A549 (cell line): ENCODE measurements at regions not wholly inside any gene's neighbourhood (a gene's known extent, or its start where the extent isn't known, plus 50 kb on each side); places are given as distances from the start of the nearest gene placed in this dataset.

Source experiments
- ATAC-seq, 2 experiments: fragments of 200-7000 bp in 1 of 2; fragments of >200 bp in 1 of 2; cut with Nextera tagmentation in 1 of 2; cut with Tn5 transposase in 1 of 2; 3 replicates each; pipeline versions ENCODE4 v1.8.0 to v1.9.1; 2018 to 2020; ENCODE audit warnings: mild to moderate bottlenecking in 1 of 2, moderate library complexity in 1 of 2
- CTCF ChIA-PET: fragments of 300-600 bp; sonication (Branson Sonifier 250); formaldehyde crosslinking; extraction: SDS; loops from one replicate; lab custom pipeline; 2021; ENCODE audit warnings: antibody characterized with exemption, inconsistent platforms; lab: Yijun Ruan, JAX
- POLR2A ChIA-PET: fragments of 350-600 bp; formaldehyde crosslinking; extraction: SDS; loops from one replicate; lab custom pipeline; 2021; ENCODE audit warnings: antibody characterized with exemption, inconsistent platforms; lab: Yijun Ruan, JAX
- DNase-seq, 2 experiments: peaks; one replicate each; pipeline versions ENCODE4 v3.0.0 to v3.0.0-alpha.2; 2011 to 2016; ENCODE audit warnings: low read depth in 1 of 2, low spot score in 1 of 2
- FAIRE-seq: peaks from 2 replicates; lab custom pipeline; 2011; peaks lifted over from hg19 to GRCh38; lab: Jason Lieb, UNC
- H3K27ac ChIP-seq, 2 experiments: fragments of >200 bp; sonication (Bioruptor Twin); formaldehyde crosslinking; 3 replicates each; pipeline ENCODE4 v1.5.1; 2016 to 2017
- H3K4me1 ChIP-seq: fragments of >200 bp; sonication (Bioruptor Twin); formaldehyde crosslinking; 3 replicates; pipeline ENCODE4 v1.6.1; 2016
- H3K4me2 ChIP-seq: fragments of >200 bp; sonication (Bioruptor Twin); formaldehyde crosslinking; 3 replicates; pipeline ENCODE4 v1.6.1; 2016
- H3K4me3 ChIP-seq: fragments of >200 bp; sonication (Bioruptor Twin); formaldehyde crosslinking; 3 replicates; pipeline ENCODE4 v1.5.1; 2016
- H3K9me3 ChIP-seq: fragments of >200 bp; sonication (Bioruptor Twin); formaldehyde crosslinking; 3 replicates; pipeline ENCODE4 v1.6.1; 2016
- CBX8 ChIP-seq: fragments of 200-600 bp; sonication (generic); IDR thresholded peaks from 2 replicates; pipeline ENCODE4 v1.6.1; 2016
- CHD2 ChIP-seq: fragments of 150-350 bp; IDR thresholded peaks from 2 replicates; pipeline ENCODE4 v1.6.1; 2014; ENCODE audit warnings: low read length; ENCODE audit not compliant: partially characterized antibody
- FOXS1 ChIP-seq: fragments of 250-450 bp; sonication (Bioruptor Pico); IDR thresholded peaks from 2 replicates; pipeline ENCODE4 v1.5.0; 2020; ENCODE audit warnings: mild to moderate bottlenecking, moderate library complexity
- HEYL ChIP-seq: fragments of 250-450 bp; sonication (Bioruptor Pico); IDR thresholded peaks from 2 replicates; pipeline ENCODE4 v1.8.0; 2021; ENCODE audit warnings: mild to moderate bottlenecking, moderate library complexity
- HOXB13 ChIP-seq: fragments of 250-450 bp; sonication (Bioruptor Pico); IDR thresholded peaks from 2 replicates; pipeline ENCODE4 v1.5.0; 2020; ENCODE audit warnings: low read depth, mild to moderate bottlenecking, moderate library complexity
- HOXB5 ChIP-seq: fragments of 250-450 bp; sonication (Bioruptor Pico); IDR thresholded peaks from 2 replicates; pipeline ENCODE4 v1.5.0; 2020; ENCODE audit warnings: mild to moderate bottlenecking, moderate library complexity
- JUN ChIP-seq, 2 experiments: fragments of >200 bp; sonication (Bioruptor Twin); formaldehyde crosslinking; IDR thresholded peaks; 2 replicates in 1 of 2; 3 replicates in 1 of 2; pipeline ENCODE4 v1.6.1; 2016 to 2017
- KDM1A ChIP-seq: fragments of 200-600 bp; sonication (generic); IDR thresholded peaks from 2 replicates; pipeline ENCODE4 v1.6.1; 2016; ENCODE audit warnings: low read depth, mild to moderate bottlenecking
- NFE2L2 ChIP-seq: fragments of 150-350 bp; conservative IDR thresholded peaks from 2 replicates; pipeline ENCODE4 v1.6.1; 2014; ENCODE audit warnings: low read length
- PBX3 ChIP-seq: IDR thresholded peaks from 2 replicates; pipeline ENCODE4 v1.6.1; 2012
- POLR2A ChIP-seq: IDR thresholded peaks from 2 replicates; pipeline ENCODE4 v1.6.1; 2012; ENCODE audit warnings: mild to moderate bottlenecking, low read length
- RNF2 ChIP-seq: fragments of 200-600 bp; sonication (generic); IDR thresholded peaks from 2 replicates; pipeline ENCODE4 v1.6.1; 2016; ENCODE audit warnings: low read depth, mild to moderate bottlenecking, antibody characterized with exemption, moderate library complexity, borderline replicate concordance
- TFCP2L1 ChIP-seq: fragments of 250-450 bp; sonication (Bioruptor Pico); IDR thresholded peaks from 2 replicates; pipeline ENCODE4 v1.5.0; 2021; ENCODE audit warnings: mild to moderate bottlenecking
- USF2 ChIP-seq: fragments of 450-650 bp; IDR thresholded peaks from 2 replicates; pipeline ENCODE4 v1.6.1; 2014; ENCODE audit warnings: antibody characterized with exemption
- ZFP36 ChIP-seq: fragments of 450-650 bp; IDR thresholded peaks from 2 replicates; pipeline ENCODE4 v1.6.1; 2014; ENCODE audit warnings: borderline replicate concordance; ENCODE audit not compliant: partially characterized antibody
- WGBS: methylation state at CpG from one replicate; pipeline ENCODE4 v1.1.6; 2017; ENCODE audit errors: missing lambda C conversion rate; 5-methylcytosine and 5-hydroxymethylcytosine counted together
- TF ChIP-seq, protein P1 (sequence below): fragments of 250-450 bp; sonication (Bioruptor Pico); IDR thresholded peaks from 2 replicates; pipeline ENCODE4 v1.5.0; 2020; ENCODE audit warnings: low read depth, mild to moderate bottlenecking, moderate library complexity
- TF ChIP-seq, protein P2 (sequence below): fragments of 200-600 bp; sonication (generic); IDR thresholded peaks from 2 replicates; pipeline ENCODE4 v1.6.1; 2016; ENCODE audit warnings: antibody characterized with exemption, mild to moderate bottlenecking, moderate library complexity
- TF ChIP-seq, protein P3 (sequence below): fragments of >200 bp; sonication (Bioruptor Twin); formaldehyde crosslinking; IDR thresholded peaks from 2 replicates; pipeline ENCODE4 v1.6.1; 2016
- TF ChIP-seq, protein P4 (sequence below): IDR thresholded peaks from 2 replicates; pipeline ENCODE4 v1.6.1; 2012
- TF ChIP-seq, protein P5 (sequence below): IDR thresholded peaks from 2 replicates; pipeline ENCODE4 v1.6.1; 2012; ENCODE audit warnings: low read depth, borderline replicate concordance

DNA sequence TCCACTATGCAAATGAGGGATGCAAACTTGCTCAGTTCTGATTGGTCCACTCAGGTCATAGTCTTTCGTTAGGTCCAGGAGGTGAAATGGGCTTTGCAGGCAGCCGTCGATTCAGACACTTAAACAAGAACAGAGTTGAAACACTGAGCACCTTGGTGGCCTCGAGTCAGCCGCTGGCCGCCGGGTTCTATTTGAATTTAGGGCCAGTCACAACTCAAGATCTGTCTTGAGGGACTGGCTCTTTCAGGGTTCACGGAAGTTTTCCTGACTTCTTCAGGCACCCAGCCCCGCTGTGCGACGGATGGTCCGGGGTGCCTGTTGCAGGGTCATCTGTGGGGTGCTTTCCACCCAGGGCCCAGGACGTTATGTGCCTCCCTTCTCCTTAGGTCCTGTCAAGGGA, 412.8 kb upstream of the IRX4 start (continued):
- no peak for TF ChIP-seq USF2
- TF ChIP-seq RNF2 = no peak
- no peak for TF ChIP-seq HOXB13 (CRISPR knock-in tag)
- TF ChIP-seq NFE2L2 = no peak

- ChIA-PET CTCF (no interaction called here), POLR2A (no interaction called here)
- 6% methylated on average over 9 of the region's 9 CpGs for WGBS
- FAIRE-seq (no peak), ATAC-seq (no peak), DNase-seq (no peak)
- TF ChIP-seq RNF2 (no peak), CHD2 (no peak), KDM1A (no peak), JUN (IDR thresholded peaks at IDR 0.05) (no peak), TFCP2L1 (CRISPR knock-in tag) (no peak), CBX8 (no peak), POLR2A (no peak), ZFP36 (no peak), USF2 (no peak)
- TF ChIP-seq, protein P1, sequence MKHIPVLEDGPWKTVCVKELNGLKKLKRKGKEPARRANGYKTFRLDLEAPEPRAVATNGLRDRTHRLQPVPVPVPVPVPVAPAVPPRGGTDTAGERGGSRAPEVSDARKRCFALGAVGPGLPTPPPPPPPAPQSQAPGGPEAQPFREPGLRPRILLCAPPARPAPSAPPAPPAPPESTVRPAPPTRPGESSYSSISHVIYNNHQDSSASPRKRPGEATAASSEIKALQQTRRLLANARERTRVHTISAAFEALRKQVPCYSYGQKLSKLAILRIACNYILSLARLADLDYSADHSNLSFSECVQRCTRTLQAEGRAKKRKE (CRISPR knock-in tag) = no peak
- Histone ChIP-seq H3K4me3 (no peak overlapping the region), H3K27ac (no peak overlapping the region), H3K4me1 (no peaks in the 10 kb centered on the region), H3K4me2 (peak overlapping the region; percentile 26; the same call in 2 of the 3 replicates), H3K9me3 (no peaks in the 10 kb centered on the region)
Observed at GRCh38 chr5:2293906-2294305, 411.2 kb upstream of the IRX4 start.

GRCh38 chr5:2291146-2291840, 408.6 kb upstream of the IRX4 start:
- POLR2A ChIA-PET = no interaction called here
- TF ChIP-seq, protein P2, sequence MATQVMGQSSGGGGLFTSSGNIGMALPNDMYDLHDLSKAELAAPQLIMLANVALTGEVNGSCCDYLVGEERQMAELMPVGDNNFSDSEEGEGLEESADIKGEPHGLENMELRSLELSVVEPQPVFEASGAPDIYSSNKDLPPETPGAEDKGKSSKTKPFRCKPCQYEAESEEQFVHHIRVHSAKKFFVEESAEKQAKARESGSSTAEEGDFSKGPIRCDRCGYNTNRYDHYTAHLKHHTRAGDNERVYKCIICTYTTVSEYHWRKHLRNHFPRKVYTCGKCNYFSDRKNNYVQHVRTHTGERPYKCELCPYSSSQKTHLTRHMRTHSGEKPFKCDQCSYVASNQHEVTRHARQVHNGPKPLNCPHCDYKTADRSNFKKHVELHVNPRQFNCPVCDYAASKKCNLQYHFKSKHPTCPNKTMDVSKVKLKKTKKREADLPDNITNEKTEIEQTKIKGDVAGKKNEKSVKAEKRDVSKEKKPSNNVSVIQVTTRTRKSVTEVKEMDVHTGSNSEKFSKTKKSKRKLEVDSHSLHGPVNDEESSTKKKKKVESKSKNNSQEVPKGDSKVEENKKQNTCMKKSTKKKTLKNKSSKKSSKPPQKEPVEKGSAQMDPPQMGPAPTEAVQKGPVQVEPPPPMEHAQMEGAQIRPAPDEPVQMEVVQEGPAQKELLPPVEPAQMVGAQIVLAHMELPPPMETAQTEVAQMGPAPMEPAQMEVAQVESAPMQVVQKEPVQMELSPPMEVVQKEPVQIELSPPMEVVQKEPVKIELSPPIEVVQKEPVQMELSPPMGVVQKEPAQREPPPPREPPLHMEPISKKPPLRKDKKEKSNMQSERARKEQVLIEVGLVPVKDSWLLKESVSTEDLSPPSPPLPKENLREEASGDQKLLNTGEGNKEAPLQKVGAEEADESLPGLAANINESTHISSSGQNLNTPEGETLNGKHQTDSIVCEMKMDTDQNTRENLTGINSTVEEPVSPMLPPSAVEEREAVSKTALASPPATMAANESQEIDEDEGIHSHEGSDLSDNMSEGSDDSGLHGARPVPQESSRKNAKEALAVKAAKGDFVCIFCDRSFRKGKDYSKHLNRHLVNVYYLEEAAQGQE = no peak
- TF ChIP-seq PBX3 (no peak), KDM1A (no peak), HEYL (CRISPR knock-in tag) (no peak), HOXB5 (no peak), JUN (IDR thresholded peaks at IDR 0.05) (no peak), CHD2 (no peak), FOXS1 (CRISPR knock-in tag) (no peak)
- TF ChIP-seq, protein P3, sequence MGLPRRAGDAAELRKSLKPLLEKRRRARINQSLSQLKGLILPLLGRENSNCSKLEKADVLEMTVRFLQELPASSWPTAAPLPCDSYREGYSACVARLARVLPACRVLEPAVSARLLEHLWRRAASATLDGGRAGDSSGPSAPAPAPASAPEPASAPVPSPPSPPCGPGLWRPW = no peak
- TF ChIP-seq, protein P1 (CRISPR knock-in tag) = no peak
- TF ChIP-seq, protein P4, sequence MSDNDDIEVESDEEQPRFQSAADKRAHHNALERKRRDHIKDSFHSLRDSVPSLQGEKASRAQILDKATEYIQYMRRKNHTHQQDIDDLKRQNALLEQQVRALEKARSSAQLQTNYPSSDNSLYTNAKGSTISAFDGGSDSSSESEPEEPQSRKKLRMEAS = no peak
- TF ChIP-seq, protein P5, sequence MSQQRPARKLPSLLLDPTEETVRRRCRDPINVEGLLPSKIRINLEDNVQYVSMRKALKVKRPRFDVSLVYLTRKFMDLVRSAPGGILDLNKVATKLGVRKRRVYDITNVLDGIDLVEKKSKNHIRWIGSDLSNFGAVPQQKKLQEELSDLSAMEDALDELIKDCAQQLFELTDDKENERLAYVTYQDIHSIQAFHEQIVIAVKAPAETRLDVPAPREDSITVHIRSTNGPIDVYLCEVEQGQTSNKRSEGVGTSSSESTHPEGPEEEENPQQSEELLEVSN = no peak
- TF ChIP-seq, all 56 proteins: peak for 0
- no peak overlapping the region for H3K4me2 ChIP-seq
- 15% methylated on average over 7 of the region's 19 CpGs for WGBS
- no peak for FAIRE-seq
- DNase-seq = no peak
- H3K4me3 ChIP-seq = no peak overlapping the region
- no peak for ATAC-seq
- CTCF ChIA-PET = no interaction called here
- no peaks in the 10 kb centered on the region for H3K4me1 ChIP-seq
- H3K27ac ChIP-seq = no peak overlapping the region
- H3K9me3 ChIP-seq = no peaks in the 10 kb centered on the region
